Nephron (organoid): ENCODE measurements at regions not wholly inside any gene's neighbourhood (a gene's known extent, or its start where the extent isn't known, plus 50 kb on each side); places are given as distances from the start of the nearest gene placed in this dataset.

ENCODE experiments used
- H3K27ac Mint-ChIP-seq, 3 experiments: 2 replicates each; pipeline ENCODE4 v1.8.0; 2020; ENCODE audit warnings: mixed read lengths in 3 of 3, mild to moderate bottlenecking in 2 of 3, moderate library complexity in 1 of 3
- H3K27me3 Mint-ChIP-seq: 2 replicates; pipeline ENCODE4 v1.8.0; 2021; ENCODE audit warnings: low read depth, mild to moderate bottlenecking, moderate library complexity, mixed read lengths
- H3K36me3 Mint-ChIP-seq: 2 replicates; pipeline ENCODE4 v1.8.0; 2020; ENCODE audit warnings: low read depth, mixed read lengths
- H3K4me1 Mint-ChIP-seq: 2 replicates; pipeline ENCODE4 v1.8.0; 2020; ENCODE audit warnings: mixed read lengths
- H3K4me3 Mint-ChIP-seq, 3 experiments: 2 replicates each; pipeline ENCODE4 v1.8.0; 2020; ENCODE audit warnings: mild to moderate bottlenecking in 3 of 3, mixed read lengths in 3 of 3, moderate library complexity in 2 of 3
- H3K9me3 Mint-ChIP-seq: 2 replicates; pipeline ENCODE4 v1.8.0; 2020; ENCODE audit warnings: mixed read lengths
- CTCF ChIP-seq, 3 experiments: fragments of 200-600 bp; sonication (generic); IDR thresholded peaks; one replicate each; pipeline ENCODE4 v1.5.0; 2021; ENCODE audit warnings: antibody characterized with exemption in 3 of 3; ENCODE audit not compliant: unreplicated experiment in 3 of 3

GRCh38 chr15:94555841-94556519, 324.6 kb downstream of the MCTP2 start:
- Mint-ChIP-seq H3K4me3 (no peak overlapping the region), H3K36me3 (no peaks in the 10 kb centered on the region), H3K9me3 (no peaks in the 10 kb centered on the region), H3K27ac (peak overlapping the region; percentile 33 to 60 (median 49)), H3K27me3 (no peaks in the 10 kb centered on the region), H3K4me1 (no peaks in the 10 kb centered on the region)
- no peak for TF ChIP-seq CTCF (IDR thresholded peaks at IDR 0.05; ENCODE audit: unreplicated experiment in 3 of 3)

GRCh38 chr15:94561036-94561689, 329.8 kb downstream of the MCTP2 start:
- H3K27ac Mint-ChIP-seq: no peak overlapping the region
- H3K36me3 Mint-ChIP-seq: no peaks in the 10 kb centered on the region
- TF ChIP-seq CTCF (IDR thresholded peaks at IDR 0.05; ENCODE audit: unreplicated experiment in 3 of 3): no peak
- no peaks in the 10 kb centered on the region for H3K27me3 Mint-ChIP-seq
- peaks cover 17% of the 10 kb centered on the region for H3K9me3 Mint-ChIP-seq
- no peaks in the 10 kb centered on the region for H3K4me1 Mint-ChIP-seq
- no peak overlapping the region for H3K4me3 Mint-ChIP-seq

GRCh38 chr15:94563456-94563855, 332.1 kb downstream of the MCTP2 start:
- H3K4me3 Mint-ChIP-seq: no peak overlapping the region
- H3K27me3 Mint-ChIP-seq: no peaks in the 10 kb centered on the region
- no peak for TF ChIP-seq CTCF (IDR thresholded peaks at IDR 0.05; ENCODE audit: unreplicated experiment in 3 of 3)
- no peaks in the 10 kb centered on the region for H3K4me1 Mint-ChIP-seq
- H3K27ac Mint-ChIP-seq: no peak overlapping the region
- peaks cover 17% of the 10 kb centered on the region for H3K9me3 Mint-ChIP-seq
- no peaks in the 10 kb centered on the region for H3K36me3 Mint-ChIP-seq

- Mint-ChIP-seq H3K4me3 (no peak overlapping the region), H3K27ac (no peak overlapping the region), H3K9me3 (no peaks in the 10 kb centered on the region), H3K4me1 (peaks cover 11% of the 10 kb centered on the region), H3K36me3 (no peaks in the 10 kb centered on the region), H3K27me3 (peaks cover 3% of the 10 kb centered on the region)
- TF ChIP-seq CTCF (IDR thresholded peaks at IDR 0.05; ENCODE audit: unreplicated experiment in 3 of 3): peak; percentile 18 to 42 (median 24)
Observed at GRCh38 chr15:94576889-94577533, 345.6 kb downstream of the MCTP2 start.

- Mint-ChIP-seq H3K4me3 (no peak overlapping the region), H3K36me3 (no peaks in the 10 kb centered on the region), H3K27ac (no peak overlapping the region), H3K4me1 (peaks cover 8% of the 10 kb centered on the region), H3K27me3 (peaks cover 3% of the 10 kb centered on the region), H3K9me3 (no peaks in the 10 kb centered on the region)
- TF ChIP-seq CTCF (IDR thresholded peaks at IDR 0.05; ENCODE audit: unreplicated experiment in 3 of 3): no peak
Observed at GRCh38 chr15:94579286-94579685, 347.9 kb downstream of the MCTP2 start.
